Thymus (tissue), 11 donors: ENCODE measurements at regions not wholly inside any gene's neighbourhood (a gene's known extent, or its start where the extent isn't known, plus 50 kb on each side); places are given as distances from the start of the nearest gene placed in this dataset.

Experiments
- DNase-seq, 9 donors: peaks; one replicate each; pipeline ENCODE4 v3.0.0-alpha.2; 2013; ENCODE audit warnings: low spot score in 9 of 9, low read depth in 6 of 9, missing footprints in 1 of 9
- H3K27ac ChIP-seq, 2 donors: one replicate each; pipeline ENCODE4 v1.5.1; 2013; ENCODE audit warnings: control low read depth in 1 of 2, low read depth in 1 of 2, low read length in 1 of 2, mild to moderate bottlenecking in 1 of 2, moderate library complexity in 1 of 2
- H3K27me3 ChIP-seq, 2 donors: one replicate each; pipeline ENCODE4 v1.5.1; 2013; ENCODE audit warnings: low read length in 1 of 2; ENCODE audit not compliant: control insufficient read depth in 2 of 2, insufficient read depth in 1 of 2
- H3K36me3 ChIP-seq, 2 donors: one replicate each; pipeline ENCODE4 v1.5.1; 2013; ENCODE audit warnings: low read length in 1 of 2, mild to moderate bottlenecking in 1 of 2, moderate library complexity in 1 of 2; ENCODE audit not compliant: control insufficient read depth in 2 of 2, insufficient read depth in 2 of 2
- H3K4me1 ChIP-seq, 2 donors: one replicate each; pipeline ENCODE4 v1.5.1; 2013; ENCODE audit warnings: low read length in 2 of 2; ENCODE audit not compliant: control insufficient read depth in 2 of 2, insufficient read depth in 2 of 2
- H3K4me3 ChIP-seq, 2 donors: one replicate each; pipeline ENCODE4 v1.5.1; 2013; ENCODE audit warnings: low read length in 2 of 2, control low read depth in 1 of 2, mild to moderate bottlenecking in 1 of 2
- H3K9me3 ChIP-seq, 2 donors: one replicate each; pipeline ENCODE4 v1.5.1; 2013; ENCODE audit warnings: low read length in 1 of 2, mild to moderate bottlenecking in 1 of 2; ENCODE audit not compliant: control insufficient read depth in 2 of 2, insufficient read depth in 1 of 2
- WGBS: extraction: QIAGEN DNeasy Blood & Tissue Kit; methylation state at CpG from one replicate; pipeline ENCODE4 v1.1.7; 2013; 5-methylcytosine and 5-hydroxymethylcytosine counted together
- donor health status: healthy.

GRCh38 chr6:15796130-15796771 lies 133.4 kb upstream of the DTNBP1 start:
- Histone ChIP-seq H3K4me1 (no peaks in the 10 kb centered on the region), H3K9me3 (peaks cover 0 to 5% of the 10 kb centered on the region in 2 donors), H3K36me3 (no peaks in the 10 kb centered on the region), H3K4me3 (no peak overlapping the region), H3K27me3 (no peaks in the 10 kb centered on the region), H3K27ac (no peak overlapping the region)
- no peak for DNase-seq
- 96% methylated on average over 7 of the region's 7 CpGs for WGBS

- Histone ChIP-seq H3K9me3 (peaks cover 0 to 5% of the 10 kb centered on the region in 2 donors), H3K27ac (no peak overlapping the region), H3K4me3 (no peak overlapping the region), H3K4me1 (no peaks in the 10 kb centered on the region), H3K27me3 (no peaks in the 10 kb centered on the region), H3K36me3 (no peaks in the 10 kb centered on the region)
- no peak for DNase-seq
Measured at GRCh38 chr6:15793826-15794225, 131.0 kb upstream of the DTNBP1 start.

GRCh38 chr6:15793288-15793687 lies 130.5 kb upstream of the DTNBP1 start:
- H3K4me1 ChIP-seq: no peaks in the 10 kb centered on the region
- H3K4me3 ChIP-seq: no peak overlapping the region
- no peaks in the 10 kb centered on the region for H3K36me3 ChIP-seq
- H3K9me3 ChIP-seq: peaks cover 0 to 5% of the 10 kb centered on the region in 2 donors
- no peaks in the 10 kb centered on the region for H3K27me3 ChIP-seq
- DNase-seq: no peak
- 92% methylated on average over 4 of the region's 4 CpGs for WGBS
- no peak overlapping the region for H3K27ac ChIP-seq

- Histone ChIP-seq H3K27me3 (no peaks in the 10 kb centered on the region), H3K9me3 (peaks cover 0 to 5% of the 10 kb centered on the region in 2 donors), H3K36me3 (no peaks in the 10 kb centered on the region), H3K27ac (no peak overlapping the region), H3K4me3 (no peak overlapping the region), H3K4me1 (no peaks in the 10 kb centered on the region)
- no peak for DNase-seq
Measured at GRCh38 chr6:15792842-15793241, 130.0 kb upstream of the DTNBP1 start.

GRCh38 chr6:15791448-15792181 lies 128.8 kb upstream of the DTNBP1 start:
- H3K9me3 ChIP-seq: peaks cover 0 to 5% of the 10 kb centered on the region in 2 donors
- H3K27ac ChIP-seq: no peak overlapping the region
- H3K27me3 ChIP-seq: no peaks in the 10 kb centered on the region
- no peak for DNase-seq
- H3K4me1 ChIP-seq: no peaks in the 10 kb centered on the region
- no peak overlapping the region for H3K4me3 ChIP-seq
- no peaks in the 10 kb centered on the region for H3K36me3 ChIP-seq
- WGBS: 93% methylated on average over 8 of the region's 8 CpGs

GRCh38 chr6:15790116-15790515 lies 127.3 kb upstream of the DTNBP1 start:
- no peaks in the 10 kb centered on the region for H3K4me1 ChIP-seq
- no peak overlapping the region for H3K27ac ChIP-seq
- no peaks in the 10 kb centered on the region for H3K9me3 ChIP-seq
- 94% methylated on average over 1 of the region's 1 CpG for WGBS
- DNase-seq: no peak
- no peaks in the 10 kb centered on the region for H3K27me3 ChIP-seq
- no peaks in the 10 kb centered on the region for H3K36me3 ChIP-seq
- H3K4me3 ChIP-seq: no peak overlapping the region

GRCh38 chr6:15786846-15787245 lies 124.0 kb upstream of the DTNBP1 start:
- no peaks in the 10 kb centered on the region for H3K27me3 ChIP-seq
- 98% methylated on average over 4 of the region's 4 CpGs for WGBS
- H3K27ac ChIP-seq: no peak overlapping the region
- H3K4me3 ChIP-seq: no peak overlapping the region
- no peak for DNase-seq
- H3K4me1 ChIP-seq: no peaks in the 10 kb centered on the region
- no peaks in the 10 kb centered on the region for H3K9me3 ChIP-seq
- no peaks in the 10 kb centered on the region for H3K36me3 ChIP-seq

- DNase-seq: no peak
- Histone ChIP-seq H3K36me3 (no peaks in the 10 kb centered on the region), H3K4me3 (no peak overlapping the region), H3K9me3 (no peaks in the 10 kb centered on the region), H3K27me3 (no peaks in the 10 kb centered on the region), H3K27ac (no peak overlapping the region), H3K4me1 (no peaks in the 10 kb centered on the region)
- 93% methylated on average over 3 of the region's 3 CpGs for WGBS
Measured at GRCh38 chr6:15783484-15783883, 120.7 kb upstream of the DTNBP1 start.

GRCh38 chr6:15781890-15782289 lies 119.1 kb upstream of the DTNBP1 start:
- Histone ChIP-seq H3K4me1 (no peaks in the 10 kb centered on the region), H3K9me3 (no peaks in the 10 kb centered on the region), H3K27ac (no peak overlapping the region), H3K4me3 (no peak overlapping the region), H3K36me3 (no peaks in the 10 kb centered on the region), H3K27me3 (no peaks in the 10 kb centered on the region)
- no peak for DNase-seq
- 94% methylated on average over 2 of the region's 2 CpGs for WGBS
